Dendritic cell treated with granulocyte-macrophage colony-stimulating factor and Interleukin-4, amounts not matched to agents 40 ng/mL and 50 ng/mL, for 4 days (primary cell): ENCODE measurements at regions not wholly inside any gene's neighbourhood (a gene's known extent, or its start where the extent isn't known, plus 50 kb on each side); places are given as distances from the start of the nearest gene placed in this dataset.
"Not testable (repeated sequence)": the region's sequence is repeated elsewhere in the genome, so short reads cannot be mapped to it uniquely, and the experiment has no call there.

Experiments used
- H3K27ac Mint-ChIP-seq: one replicate; pipeline ENCODE4 v1.8.0; 2022; ENCODE audit warnings: mild to moderate bottlenecking, mixed read lengths
- H3K27me3 Mint-ChIP-seq: one replicate; pipeline ENCODE4 v1.8.0; 2022; ENCODE audit warnings: mild to moderate bottlenecking, mixed read lengths
- H3K36me3 Mint-ChIP-seq: one replicate; pipeline ENCODE4 v1.8.0; 2022; ENCODE audit warnings: low read depth, mixed read lengths
- H3K4me1 Mint-ChIP-seq: one replicate; pipeline ENCODE4 v1.8.0; 2022; ENCODE audit warnings: low read depth, mixed read lengths
- H3K4me3 Mint-ChIP-seq: one replicate; pipeline ENCODE4 v1.8.0; 2022; ENCODE audit warnings: mild to moderate bottlenecking, moderate library complexity, mixed read lengths
- H3K9me3 Mint-ChIP-seq: one replicate; pipeline ENCODE4 v1.8.0; 2022; ENCODE audit warnings: mixed read lengths
- intact Hi-C: fragments of 100-400 bp; cut with micrococcal nuclease; formaldehyde crosslinking; loops from one replicate; pipeline ENCODE4 v1.15.0; 2022

- Mint-ChIP-seq H3K4me1 (no peaks in the 10 kb centered on the region), H3K27ac (no peak overlapping the region), H3K9me3 (no peaks in the 10 kb centered on the region), H3K27me3 (no peaks in the 10 kb centered on the region), H3K4me3 (no peak overlapping the region), H3K36me3 (peaks cover 9% of the 10 kb centered on the region)
- intact Hi-C loops, result no loop called here
Observed at GRCh38 chrX:63436865-63437264, 85.7 kb upstream of the SPIN4 start.

GRCh38 chrX:63434665-63435064, 83.5 kb upstream of the SPIN4 start:
- Mint-ChIP-seq H3K27me3 (no peaks in the 10 kb centered on the region), H3K4me1 (no peaks in the 10 kb centered on the region), H3K27ac (no peak overlapping the region), H3K9me3 (no peaks in the 10 kb centered on the region), H3K4me3 (no peak overlapping the region), H3K36me3 (peaks cover 9% of the 10 kb centered on the region)
- intact Hi-C loops, result no loop called here

GRCh38 chrX:63434206-63434605, 83.1 kb upstream of the SPIN4 start:
- Mint-ChIP-seq H3K27ac (no peak overlapping the region), H3K4me3 (no peak overlapping the region), H3K4me1 (no peaks in the 10 kb centered on the region), H3K9me3 (no peaks in the 10 kb centered on the region), H3K27me3 (no peaks in the 10 kb centered on the region), H3K36me3 (peaks cover 9% of the 10 kb centered on the region)
- intact Hi-C loops, result no loop called here

- H3K4me3 Mint-ChIP-seq, result no peak overlapping the region
- peaks cover 9% of the 10 kb centered on the region for H3K36me3 Mint-ChIP-seq
- no peaks in the 10 kb centered on the region for H3K9me3 Mint-ChIP-seq
- H3K27me3 Mint-ChIP-seq, result no peaks in the 10 kb centered on the region
- no peaks in the 10 kb centered on the region for H3K4me1 Mint-ChIP-seq
- H3K27ac Mint-ChIP-seq, result no peak overlapping the region
- intact Hi-C loops, result no loop called here
Observed at GRCh38 chrX:63430026-63430425, 78.9 kb upstream of the SPIN4 start.

GRCh38 chrX:63428348-63428747, 77.2 kb upstream of the SPIN4 start:
- peaks cover 7% of the 10 kb centered on the region for H3K36me3 Mint-ChIP-seq
- no peak overlapping the region for H3K27ac Mint-ChIP-seq
- H3K4me1 Mint-ChIP-seq, result no peaks in the 10 kb centered on the region
- peaks cover 8% of the 10 kb centered on the region for H3K9me3 Mint-ChIP-seq
- no peak overlapping the region for H3K4me3 Mint-ChIP-seq
- no peaks in the 10 kb centered on the region for H3K27me3 Mint-ChIP-seq
- intact Hi-C loops, result no loop called here

- Mint-ChIP-seq H3K4me1 (no peaks in the 10 kb centered on the region), H3K36me3 (peaks cover 7% of the 10 kb centered on the region), H3K9me3 (peaks cover 8% of the 10 kb centered on the region), H3K27ac (no peak overlapping the region), H3K4me3 (no peak overlapping the region), H3K27me3 (no peaks in the 10 kb centered on the region)
- intact Hi-C loops, result no loop called here
Observed at GRCh38 chrX:63426519-63426918, 75.4 kb upstream of the SPIN4 start.

GRCh38 chrX:63424063-63424462, 72.9 kb upstream of the SPIN4 start:
- Mint-ChIP-seq H3K4me1 (no peaks in the 10 kb centered on the region), H3K27ac (no peak overlapping the region), H3K27me3 (no peaks in the 10 kb centered on the region), H3K36me3 (peaks cover 7% of the 10 kb centered on the region), H3K4me3 (no peak overlapping the region), H3K9me3 (peaks cover 8% of the 10 kb centered on the region)
- intact Hi-C loops, result no loop called here

GRCh38 chrX:63421411-63421810, 70.3 kb upstream of the SPIN4 start:
- Mint-ChIP-seq H3K9me3 (peaks cover 8% of the 10 kb centered on the region), H3K4me3 (no peak overlapping the region), H3K36me3 (peaks cover 7% of the 10 kb centered on the region), H3K4me1 (no peaks in the 10 kb centered on the region), H3K27me3 (no peaks in the 10 kb centered on the region), H3K27ac (no peak overlapping the region)
- intact Hi-C loops, result no loop called here

GRCh38 chrX:63418211-63418610, 67.1 kb upstream of the SPIN4 start:
- no peaks in the 10 kb centered on the region for H3K27me3 Mint-ChIP-seq
- no peak overlapping the region for H3K27ac Mint-ChIP-seq
- no peaks in the 10 kb centered on the region for H3K9me3 Mint-ChIP-seq
- intact Hi-C loops, result no loop called here
- no peak overlapping the region for H3K4me3 Mint-ChIP-seq
- no peaks in the 10 kb centered on the region for H3K4me1 Mint-ChIP-seq
- H3K36me3 Mint-ChIP-seq, result no peaks in the 10 kb centered on the region

GRCh38 chrX:63417649-63418048, 66.5 kb upstream of the SPIN4 start:
- intact Hi-C loops, result no loop called here
- Mint-ChIP-seq H3K4me3 (no peak overlapping the region), H3K27ac (no peak overlapping the region), H3K27me3 (no peaks in the 10 kb centered on the region), H3K9me3 (no peaks in the 10 kb centered on the region), H3K4me1 (no peaks in the 10 kb centered on the region), H3K36me3 (no peaks in the 10 kb centered on the region)

GRCh38 chrX:63409934-63410333, 58.8 kb upstream of the SPIN4 start:
- H3K4me1 Mint-ChIP-seq, H3K36me3 Mint-ChIP-seq, H3K27me3 Mint-ChIP-seq, H3K27ac Mint-ChIP-seq, intact Hi-C loops, H3K4me3 Mint-ChIP-seq: not testable (repeated sequence)
- peaks cover 26% of the 10 kb centered on the region for H3K9me3 Mint-ChIP-seq

GRCh38 chrX:63408050-63408449, 56.9 kb upstream of the SPIN4 start:
- Mint-ChIP-seq H3K4me3 (no peak overlapping the region), H3K4me1 (no peaks in the 10 kb centered on the region), H3K27me3 (no peaks in the 10 kb centered on the region), H3K36me3 (no peaks in the 10 kb centered on the region), H3K27ac (no peak overlapping the region), H3K9me3 (peaks cover 35% of the 10 kb centered on the region)
- intact Hi-C loops, result no loop called here

GRCh38 chrX:63404332-63404731, 53.2 kb upstream of the SPIN4 start:
- no peaks in the 10 kb centered on the region for H3K36me3 Mint-ChIP-seq
- H3K4me3 Mint-ChIP-seq, result no peak overlapping the region
- intact Hi-C loops, result no loop called here
- peaks cover 19% of the 10 kb centered on the region for H3K9me3 Mint-ChIP-seq
- no peaks in the 10 kb centered on the region for H3K27me3 Mint-ChIP-seq
- no peak overlapping the region for H3K27ac Mint-ChIP-seq
- no peaks in the 10 kb centered on the region for H3K4me1 Mint-ChIP-seq

- no peak overlapping the region for H3K4me3 Mint-ChIP-seq
- intact Hi-C loops, result no loop called here
- no peaks in the 10 kb centered on the region for H3K27me3 Mint-ChIP-seq
Observed at GRCh38 chrX:63402106-63402505, 51.0 kb upstream of the SPIN4 start.

More at GRCh38 chrX:63402106-63402505, 51.0 kb upstream of the SPIN4 start:
- no peak overlapping the region for H3K27ac Mint-ChIP-seq
- H3K4me1 Mint-ChIP-seq, result no peaks in the 10 kb centered on the region
- H3K36me3 Mint-ChIP-seq, result no peaks in the 10 kb centered on the region
- H3K9me3 Mint-ChIP-seq, result peaks cover 16% of the 10 kb centered on the region
